ENCODE measurements at regions not wholly inside any gene's neighbourhood (a gene's known extent, or its start where the extent isn't known, plus 50 kb on each side); places are given as distances from the start of the nearest gene placed in this dataset.

DNA sequence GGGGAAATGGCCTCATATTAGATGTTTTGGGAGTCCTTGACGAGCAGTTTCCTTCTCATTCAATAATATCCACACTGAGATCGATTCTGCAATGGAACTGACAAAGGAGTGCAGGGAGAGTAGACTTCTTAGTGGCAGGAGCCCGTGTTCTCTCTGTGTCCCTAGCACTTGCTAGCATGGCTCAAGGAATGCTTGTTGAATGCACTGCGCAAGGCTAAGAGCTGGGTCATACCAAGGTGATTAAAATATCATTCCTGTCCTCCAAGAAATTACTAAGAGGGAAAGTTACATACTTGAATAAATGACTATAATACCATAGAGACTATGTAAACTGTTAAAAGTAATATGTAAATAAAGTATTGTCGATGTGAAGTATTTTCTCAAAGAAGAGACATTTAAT lies 630.1 kb downstream of the IRX1 start:
- no peak for DNase-seq (ENCODE audit: low read depth in 3 of 3)

DNA sequence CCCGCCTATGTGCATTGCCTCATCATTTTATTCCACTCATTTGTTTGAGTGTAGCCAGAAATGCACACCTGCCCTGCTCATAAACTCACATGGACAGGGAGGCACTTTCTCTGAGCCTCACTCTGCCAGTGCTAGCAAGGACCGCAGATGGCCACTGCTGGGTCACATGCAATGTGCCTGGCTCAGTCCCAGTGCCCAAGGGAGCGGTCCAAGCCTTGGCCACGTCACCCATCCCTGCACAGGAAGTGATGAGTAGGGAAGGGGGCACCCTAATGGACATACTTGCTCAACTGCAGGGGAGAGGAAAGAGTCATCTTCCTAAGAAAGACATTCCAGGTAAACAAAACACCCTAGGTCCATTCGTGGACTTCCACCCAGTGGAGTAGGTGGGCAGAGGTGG lies 630.9 kb downstream of the IRX1 start:
- no peak for DNase-seq (ENCODE audit: low read depth in 3 of 3)

DNA sequence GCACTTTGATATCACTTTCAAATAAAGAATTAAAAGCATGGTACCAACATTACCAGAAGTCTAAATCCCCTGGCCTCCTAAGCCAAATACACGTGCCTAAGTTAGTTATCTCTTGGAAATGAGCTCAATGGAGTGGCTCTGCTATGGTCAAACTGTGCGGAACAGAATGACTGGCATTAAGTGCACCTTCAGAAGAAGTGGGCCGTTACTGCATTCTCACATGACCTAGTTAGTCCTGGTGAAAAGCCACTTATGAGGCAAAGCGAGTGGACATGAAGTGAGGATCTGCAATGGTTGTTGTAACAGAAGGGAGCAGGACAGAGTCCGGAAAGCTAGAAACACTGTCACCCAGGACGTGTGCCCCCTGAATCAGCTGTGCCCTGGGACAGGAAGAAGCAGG lies 633.1 kb downstream of the IRX1 start:
- no peak for DNase-seq (ENCODE audit: low read depth in 3 of 3)

DNA sequence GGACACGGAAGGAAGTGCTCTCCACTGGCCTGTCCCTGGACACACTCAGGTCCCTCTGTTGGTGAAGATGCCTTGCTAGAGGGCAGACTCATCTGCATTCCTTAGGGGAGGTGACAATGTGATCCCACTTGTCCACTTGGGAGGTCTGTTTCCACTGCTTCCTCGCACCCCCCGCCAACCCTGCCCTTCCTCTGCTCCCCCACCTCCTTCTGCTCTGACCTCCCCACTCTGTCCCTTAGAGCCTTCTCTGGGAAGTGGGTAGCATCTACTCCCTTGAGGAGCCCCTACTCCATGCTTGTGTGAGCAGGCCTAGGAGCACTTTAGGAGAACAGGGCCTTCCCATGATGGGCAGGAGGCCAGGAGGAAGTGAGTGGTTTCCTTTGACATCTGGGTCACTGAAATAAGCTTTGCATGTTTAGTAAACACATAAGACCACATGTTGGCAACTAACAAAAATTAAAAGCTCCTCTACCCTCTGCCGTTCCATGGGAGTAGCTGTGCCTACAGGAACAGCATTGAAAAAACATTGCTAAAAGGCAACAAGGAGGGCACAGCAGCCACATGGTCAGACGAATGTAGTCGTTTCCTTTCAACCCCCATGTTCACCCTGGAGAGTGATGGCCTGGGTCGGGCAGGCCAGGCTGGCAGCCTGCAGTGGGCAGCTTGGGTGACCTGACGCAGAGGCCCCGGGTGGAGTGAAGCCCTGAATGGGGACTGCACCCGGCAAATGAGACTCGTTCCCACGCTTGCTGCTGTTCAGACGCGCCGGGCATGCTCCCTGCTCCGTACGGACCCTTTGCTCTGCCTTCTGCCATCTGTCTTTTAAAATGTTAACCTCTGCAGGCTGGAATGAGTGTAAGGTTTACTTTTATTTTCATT lies 634.0 kb downstream of the IRX1 start:
- no peak for DNase-seq (ENCODE audit: low read depth in 3 of 3)

DNA sequence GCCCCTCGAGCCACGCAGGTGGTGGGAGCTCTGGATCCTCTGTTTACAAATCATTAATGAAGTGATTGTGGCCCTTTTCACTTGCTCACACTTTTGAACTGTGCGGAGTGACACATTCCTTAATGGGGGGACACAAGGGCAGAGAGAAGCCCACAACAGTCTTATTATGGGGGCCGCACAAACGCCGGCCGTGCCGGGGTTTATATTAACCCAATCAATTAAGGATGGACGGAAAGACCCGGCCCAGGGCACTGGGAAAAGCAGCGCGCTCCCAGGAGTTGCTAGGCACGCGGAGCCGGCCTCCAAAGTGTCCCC lies 634.8 kb downstream of the IRX1 start:
- no peak for DNase-seq (ENCODE audit: low read depth in 3 of 3)

DNA sequence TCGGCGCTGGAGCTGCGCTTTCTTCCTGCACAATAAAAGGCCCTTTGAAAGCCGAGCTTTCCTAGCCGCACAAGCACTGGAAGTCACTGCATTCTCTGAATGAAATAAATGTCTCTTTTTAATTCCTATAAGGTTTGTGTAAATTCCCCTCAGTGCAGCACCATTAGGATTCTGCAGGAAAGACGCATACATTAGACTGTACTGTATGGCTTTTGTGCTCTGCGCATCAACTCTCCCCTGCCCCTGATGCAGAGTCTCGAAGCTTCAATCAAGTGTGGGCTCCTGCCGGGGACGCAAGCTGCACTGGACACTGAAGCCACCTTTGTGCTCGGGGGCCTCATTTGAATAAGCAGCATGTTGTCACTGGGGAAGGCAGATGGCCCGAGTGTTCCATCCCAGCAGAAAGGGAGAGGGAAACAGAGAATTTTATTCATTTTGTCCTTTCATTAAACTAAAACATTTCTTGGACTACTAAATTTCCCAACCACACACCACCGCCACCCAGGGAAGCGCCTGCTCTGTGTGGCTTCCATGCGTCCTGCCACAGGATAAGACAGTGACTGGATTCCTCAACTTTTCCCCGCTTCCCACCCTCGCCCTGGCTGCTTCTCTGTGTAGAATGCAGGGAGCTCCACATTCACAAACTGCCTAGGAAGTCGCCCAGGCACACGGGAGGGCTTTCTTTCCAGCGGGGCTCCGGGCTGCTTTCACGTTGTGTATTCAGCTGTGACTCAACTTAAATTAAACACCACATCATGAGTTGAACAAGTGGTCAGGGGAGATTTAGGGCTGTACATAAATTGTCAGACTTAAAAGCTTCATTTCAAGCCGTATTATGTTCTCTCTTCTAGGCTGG lies 635.4 kb downstream of the IRX1 start:
- no peak for DNase-seq (ENCODE audit: low read depth in 3 of 3)

DNA sequence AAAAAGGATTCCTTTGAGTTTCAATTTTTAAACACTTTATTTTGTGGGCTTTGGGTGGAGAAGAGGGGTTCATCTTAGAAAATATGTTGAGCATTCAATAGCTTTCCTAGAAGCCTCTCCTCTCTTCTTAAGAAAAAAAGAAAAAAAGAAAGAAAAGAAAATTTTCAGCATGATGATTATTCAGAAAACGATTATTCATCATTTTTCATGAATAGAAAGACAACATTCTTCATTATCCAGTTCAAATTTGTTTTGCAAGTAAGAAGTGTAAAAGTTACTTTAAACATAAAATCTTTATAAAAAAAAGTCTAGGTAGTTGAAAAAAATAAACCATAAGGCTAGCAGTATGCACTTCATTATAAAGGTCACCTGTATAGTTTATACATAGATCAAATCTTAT lies 636.5 kb downstream of the IRX1 start:
- DNase-seq (ENCODE audit: low read depth in 3 of 3), result no peak

DNA sequence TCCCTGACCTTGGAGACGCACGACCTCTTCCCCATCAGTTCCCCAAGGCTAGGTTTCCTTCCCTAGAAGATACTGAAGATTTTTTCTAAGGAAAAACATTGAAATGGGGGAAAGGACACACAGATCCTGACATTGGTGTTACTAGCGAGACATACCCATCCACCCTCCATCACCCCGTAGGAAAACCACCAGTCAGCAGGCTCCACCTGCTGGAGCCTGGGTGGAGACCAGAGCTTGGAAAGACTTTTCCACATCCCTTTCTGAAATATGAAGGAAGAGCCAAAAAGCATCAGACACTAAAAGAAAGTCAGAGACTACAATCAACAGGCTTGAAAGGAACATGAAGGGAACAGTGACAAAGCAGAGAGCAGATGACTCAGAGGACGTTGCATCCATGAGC lies 638.0 kb downstream of the IRX1 start:
- no peak for DNase-seq (ENCODE audit: low read depth in 3 of 3)

DNA sequence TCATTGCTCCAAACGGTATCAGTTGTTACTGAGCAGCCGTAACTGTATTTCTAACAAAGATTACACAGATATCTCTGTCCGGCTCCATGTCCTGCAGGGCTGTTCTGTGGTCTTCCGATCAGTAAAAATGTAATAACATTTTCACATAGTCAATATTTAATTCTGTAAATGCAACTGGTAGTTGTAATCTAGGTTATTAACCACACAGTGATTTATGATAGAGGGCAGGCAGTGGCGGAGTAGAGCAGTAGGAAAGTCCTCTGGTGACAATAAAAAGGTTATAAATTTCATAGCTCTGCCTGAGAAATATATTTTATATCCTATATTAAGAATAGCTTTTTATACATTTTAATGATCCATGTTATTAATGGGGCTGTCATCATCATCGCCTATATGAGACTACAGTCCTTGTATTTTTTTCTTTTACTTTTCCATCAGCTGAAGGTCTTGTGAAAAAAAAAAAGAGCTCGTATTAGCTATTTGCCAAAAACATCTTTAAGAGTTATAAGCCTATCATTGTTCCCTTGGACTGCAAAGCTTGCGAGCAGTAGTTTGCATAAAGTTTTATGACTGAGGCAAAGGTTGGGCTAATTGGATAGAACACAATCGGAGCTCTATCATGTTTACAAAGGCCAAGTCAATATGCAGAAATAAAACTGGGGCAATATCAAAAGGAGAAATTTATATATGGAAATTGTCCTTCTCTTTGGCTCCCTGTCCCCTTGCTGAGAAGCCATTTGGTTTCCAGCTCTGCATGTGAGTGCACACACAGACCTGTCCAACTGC lies 648.0 kb downstream of the IRX1 start:
- no peak for DNase-seq (ENCODE audit: low read depth in 3 of 3)

DNA sequence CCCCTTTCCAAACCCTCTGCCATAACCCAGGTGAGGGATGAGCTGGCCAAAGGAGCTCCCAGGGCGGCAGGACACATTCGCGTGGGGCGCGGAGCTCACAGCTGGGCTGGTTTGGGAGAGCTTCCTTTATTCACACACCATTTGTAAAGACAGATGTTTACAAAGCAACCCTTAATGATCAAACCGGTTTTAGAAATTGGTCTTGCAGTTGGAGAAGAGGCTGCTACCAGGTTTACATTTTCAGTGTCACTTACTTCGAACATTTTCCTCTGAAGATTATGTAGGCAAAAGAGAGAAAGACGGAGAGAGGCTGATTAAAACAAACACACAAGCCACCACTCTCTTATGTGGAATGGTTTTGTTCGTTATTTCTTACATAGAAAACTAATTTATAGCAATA lies 648.7 kb downstream of the IRX1 start:
- no peak for DNase-seq (ENCODE audit: low read depth in 3 of 3)

DNA sequence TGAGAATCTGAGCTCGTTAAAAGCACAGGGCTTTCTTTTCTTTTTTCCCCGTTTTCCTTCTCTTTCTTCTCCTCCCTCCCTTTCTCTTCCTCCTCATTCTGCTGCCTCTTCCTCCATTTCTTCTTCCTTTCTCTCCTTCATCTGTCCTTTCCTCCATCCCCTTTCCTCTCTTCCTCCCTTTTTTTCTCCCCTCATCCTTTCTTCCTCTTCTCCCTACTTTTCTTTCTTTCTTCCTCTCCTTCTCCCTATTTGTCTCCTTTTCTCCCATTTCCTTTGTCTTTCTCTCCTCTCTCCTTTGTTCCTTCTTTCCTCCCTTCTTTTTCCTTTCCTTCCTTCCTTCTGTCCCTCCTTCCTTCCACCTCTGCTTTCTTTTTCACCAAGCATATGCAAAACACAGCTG lies 649.4 kb downstream of the IRX1 start:
- DNase-seq (ENCODE audit: low read depth in 3 of 3), result no peak

DNA sequence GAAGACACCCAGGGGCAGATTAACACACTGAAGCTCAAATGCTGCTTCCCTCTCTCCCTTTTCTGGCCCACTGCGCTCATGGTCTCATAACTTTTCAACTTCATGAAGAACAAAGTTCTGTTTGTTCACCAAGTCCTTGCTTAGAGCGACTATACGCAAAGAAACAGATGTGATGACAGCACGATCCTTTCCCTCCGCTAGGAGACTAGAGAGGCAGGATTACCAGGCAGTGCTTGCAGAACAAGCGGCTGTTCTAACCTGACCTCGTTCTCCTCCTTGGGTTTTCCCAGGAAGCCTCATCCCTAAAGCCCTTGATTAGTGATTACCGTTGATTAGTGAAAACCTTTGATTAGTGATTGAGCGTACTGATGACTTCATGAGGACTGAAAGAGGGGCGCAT lies 649.9 kb downstream of the IRX1 start:
- no peak for DNase-seq (ENCODE audit: low read depth in 3 of 3)

DNA sequence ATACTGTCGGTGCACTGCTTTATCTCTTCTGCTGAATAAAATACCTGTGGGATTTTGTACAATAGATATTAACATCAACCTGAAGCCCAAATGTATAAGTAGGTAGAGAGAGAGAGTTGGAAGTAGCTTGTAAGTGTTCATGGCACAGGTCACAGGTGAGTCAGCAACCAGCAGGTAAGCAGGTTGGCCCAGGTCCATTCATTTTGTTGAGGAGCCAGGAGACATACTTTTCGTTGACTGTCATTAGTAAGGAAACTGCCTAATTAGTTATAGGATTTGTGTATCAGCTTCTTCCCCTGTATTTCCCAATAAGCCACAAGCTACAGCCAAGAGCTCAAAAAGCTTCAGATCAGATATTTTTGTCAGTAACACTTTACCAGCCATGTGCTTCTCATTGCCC lies 650.8 kb downstream of the IRX1 start:
- no peak for DNase-seq (ENCODE audit: low read depth in 3 of 3)

DNA sequence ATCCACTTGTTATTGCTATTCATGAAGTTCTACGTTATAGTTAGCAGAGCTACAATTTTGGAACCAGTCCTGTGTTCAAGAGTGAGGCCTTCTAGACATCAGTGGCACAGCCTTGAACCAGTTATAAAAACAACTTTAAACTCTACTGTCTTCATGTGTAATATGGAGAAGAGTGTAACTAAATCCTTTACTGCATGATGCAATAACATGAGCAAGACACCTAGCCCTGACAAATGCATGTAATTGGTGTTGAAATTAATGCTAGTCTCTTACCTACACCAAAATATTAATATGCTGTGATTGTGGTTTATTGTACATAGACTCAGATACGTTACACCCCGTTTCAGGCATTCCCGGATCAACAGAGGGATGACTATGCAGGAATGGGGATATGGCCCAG lies 654.6 kb downstream of the IRX1 start:
- no peak for DNase-seq (ENCODE audit: low read depth in 3 of 3)

DNA sequence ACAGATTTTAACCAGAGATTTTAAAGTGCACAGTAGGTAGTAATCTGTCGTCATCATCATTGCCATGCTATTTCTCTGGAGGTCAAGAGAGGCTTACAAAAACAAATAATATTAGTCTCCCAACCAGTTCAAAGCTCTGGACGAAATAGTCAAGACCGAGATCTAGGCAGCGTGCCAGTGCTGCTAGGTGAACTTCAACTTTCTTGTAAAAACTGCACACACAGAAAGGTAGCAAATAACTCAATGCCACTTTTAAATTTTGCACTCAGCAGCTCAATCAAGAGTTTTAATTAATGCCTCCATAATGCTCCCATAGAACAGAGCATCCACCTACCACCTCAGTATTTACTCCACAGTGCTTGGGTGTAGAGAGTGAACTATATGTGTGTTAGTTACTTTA lies 656.8 kb downstream of the IRX1 start:
- DNase-seq (ENCODE audit: low read depth in 3 of 3), result no peak

DNA sequence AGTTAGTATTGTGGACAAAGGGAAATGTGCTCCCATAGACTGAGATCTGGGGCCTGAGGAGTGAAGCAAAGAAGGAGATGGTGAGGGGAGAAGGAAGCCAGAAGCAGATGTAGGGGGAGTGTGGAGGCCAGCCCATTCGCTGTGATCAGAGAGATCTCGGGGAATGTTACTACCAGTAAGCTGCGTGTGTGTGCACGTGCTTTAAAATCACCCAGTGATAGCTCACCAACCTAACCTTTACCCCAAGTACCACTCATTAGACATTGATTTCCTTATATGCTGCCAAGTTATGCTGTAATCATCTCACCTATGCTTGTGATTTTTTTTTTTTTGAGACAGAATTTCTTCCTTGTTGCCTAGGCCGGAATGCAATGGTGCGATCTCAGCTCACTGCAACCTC lies 659.1 kb downstream of the IRX1 start:
- DNase-seq (ENCODE audit: low read depth in 3 of 3), result no peak

DNA sequence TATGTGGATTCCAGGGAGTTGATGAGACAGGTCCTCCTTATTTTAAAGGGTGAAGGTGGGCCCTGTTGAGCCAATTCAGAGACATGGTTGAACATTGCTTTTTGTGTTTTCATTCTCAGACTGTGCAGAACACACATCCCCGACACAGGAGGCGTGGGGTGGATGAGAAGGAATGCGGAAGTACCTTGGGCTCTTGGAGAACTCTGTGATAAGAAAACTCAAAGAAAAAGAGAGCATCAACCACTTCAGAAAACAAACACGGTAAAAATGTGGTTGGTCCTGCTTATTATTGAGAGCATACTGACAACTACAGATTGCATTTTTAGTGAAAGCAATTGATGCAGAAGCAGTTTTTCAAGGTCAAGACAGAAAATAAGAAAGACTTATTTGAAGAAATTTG lies 659.8 kb downstream of the IRX1 start:
- DNase-seq (ENCODE audit: low read depth in 3 of 3), result no peak

DNA sequence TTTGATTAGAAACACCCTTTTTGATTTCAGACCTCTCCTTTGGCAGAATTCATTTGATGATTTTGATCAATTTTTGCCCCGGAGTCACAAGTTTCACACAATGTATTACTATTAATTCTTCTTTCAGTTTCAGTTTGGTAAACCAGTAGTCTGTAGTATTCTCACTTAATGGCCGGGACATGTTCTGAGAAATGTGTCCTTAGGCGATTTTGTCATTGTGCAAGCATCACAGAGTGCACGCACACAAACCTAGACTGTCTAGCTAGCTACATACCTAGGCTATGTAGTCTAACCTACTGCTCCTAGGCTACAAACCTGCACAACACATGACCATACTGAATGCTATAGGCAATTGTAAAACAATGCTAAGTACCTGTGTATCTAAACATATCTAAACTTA lies 662.5 kb downstream of the IRX1 start:
- DNase-seq (ENCODE audit: low read depth in 3 of 3), result no peak

DNA sequence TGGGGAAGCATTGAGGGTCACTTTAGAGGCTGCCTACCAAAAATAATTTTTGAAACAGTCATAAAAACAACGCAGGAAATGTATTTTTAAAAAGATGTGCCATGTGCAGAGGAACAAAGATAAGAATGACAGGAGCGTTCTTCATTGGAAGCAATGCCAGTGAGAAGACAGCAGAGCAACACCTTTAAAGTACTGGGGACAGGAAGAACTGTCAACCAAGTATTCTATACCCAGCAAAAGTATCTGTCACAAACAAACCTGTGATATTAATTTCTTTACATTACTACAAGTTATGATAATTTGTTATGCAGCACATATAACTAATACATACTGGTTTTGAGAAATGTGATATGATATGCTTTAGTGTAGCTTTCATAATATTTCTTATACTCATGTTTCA lies 675.6 kb downstream of the IRX1 start:
- DNase-seq (ENCODE audit: low read depth in 3 of 3), result no peak

DNA sequence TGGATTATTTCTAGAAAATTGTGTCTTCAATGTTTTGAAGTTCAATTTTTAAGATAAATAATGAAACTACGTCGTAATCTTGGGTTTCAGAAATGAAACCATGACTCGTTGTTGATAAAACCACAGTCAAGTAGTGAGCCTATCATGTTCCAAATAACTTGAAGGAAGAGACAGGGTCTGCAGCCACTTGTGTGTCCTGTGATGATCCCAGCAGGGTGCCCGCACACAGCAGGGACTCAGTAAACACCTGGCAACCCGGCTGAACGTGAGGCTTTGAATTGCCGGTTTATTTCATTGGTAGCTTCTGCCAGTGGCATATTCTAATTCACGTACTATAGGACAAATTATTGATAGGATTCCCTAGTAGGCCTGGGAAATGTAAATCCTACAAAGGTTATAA lies 679.6 kb downstream of the IRX1 start:
- no peak for DNase-seq (ENCODE audit: low read depth in 3 of 3)

DNA sequence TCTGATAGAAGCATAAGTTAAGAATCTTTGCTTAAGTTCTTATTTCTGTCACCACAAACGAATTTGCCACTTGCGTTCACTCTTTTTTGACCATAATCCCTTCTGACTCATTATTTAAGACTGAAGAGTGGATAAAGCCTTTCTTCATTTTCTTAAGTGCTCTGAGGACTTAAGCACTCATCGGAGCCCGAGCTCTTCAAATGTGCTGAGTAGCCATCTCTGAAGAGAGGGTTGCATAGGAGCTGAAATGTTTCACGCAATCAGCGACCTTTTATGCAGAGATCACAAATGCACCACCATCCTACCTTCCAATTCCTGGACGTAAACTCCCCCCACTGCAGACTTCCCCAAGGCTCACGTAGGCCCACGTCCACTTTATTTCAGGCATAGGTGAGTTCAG lies 699.2 kb downstream of the IRX1 start:
- no peak for DNase-seq (ENCODE audit: low read depth in 3 of 3)

DNA sequence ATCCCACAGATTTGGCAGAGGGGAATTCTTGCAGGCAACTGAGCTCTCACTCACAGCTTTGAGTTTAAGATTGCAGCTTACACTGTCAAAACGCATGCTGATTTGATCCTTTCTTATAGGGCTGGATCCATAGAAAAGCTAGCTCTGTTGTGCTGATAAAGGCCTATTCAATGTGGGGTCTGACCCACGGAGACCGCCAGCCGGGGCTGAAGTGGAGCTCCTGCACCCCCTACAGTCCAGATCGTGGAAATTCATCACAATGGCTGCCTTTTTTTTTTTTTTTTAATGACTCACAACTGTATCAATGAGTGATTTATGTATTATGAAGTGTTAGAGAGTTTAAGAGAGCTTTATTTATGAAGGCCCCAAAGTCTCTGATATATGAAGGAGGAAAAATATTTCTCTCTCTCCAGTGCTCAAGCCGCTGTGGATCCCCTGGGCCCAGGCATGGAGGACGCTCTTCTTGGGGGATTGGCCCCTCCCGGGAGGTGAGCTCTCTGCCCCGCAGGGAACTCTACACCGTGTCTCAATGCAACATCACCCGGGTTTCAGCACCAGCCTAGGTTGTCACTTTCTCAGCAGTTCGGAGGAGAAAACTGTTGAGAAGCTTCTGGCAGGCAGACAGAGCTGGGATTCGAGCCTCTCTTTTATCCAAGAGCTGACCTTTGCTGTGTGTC lies 700.2 kb downstream of the IRX1 start:
- no peak for DNase-seq (ENCODE audit: low read depth in 3 of 3)

Measured in stimulated activated CD4-positive, alpha-beta T cell treated with anti-CD3 and anti-CD28 coated beads, TNF-alpha, amount 100 ng/mL, for 4 hours (primary cell).